Neural progenitor cell (in vitro differentiated cells): ENCODE measurements at regions not wholly inside any gene's neighbourhood (a gene's known extent, or its start where the extent isn't known, plus 50 kb on each side); places are given as distances from the start of the nearest gene placed in this dataset.
A peak's percentile ranks its signal among the peaks of the same experiment; 100 is the strongest.
"Not testable (repeated sequence)": the region's sequence is repeated elsewhere in the genome, so short reads cannot be mapped to it uniquely, and the experiment has no call there.

Experiments used
- DNase-seq: peaks from one replicate; pipeline ENCODE4 v3.0.0-alpha.2; 2016; ENCODE audit warnings: low spot score
- H2AFZ ChIP-seq: fragments of 200-600 bp; sonication (generic); replicated peaks from 2 replicates; pipeline ENCODE4 v1.6.1; 2016; ENCODE audit warnings: antibody characterized with exemption
- H3F3A ChIP-seq: fragments of 200-600 bp; sonication (generic); 2 replicates; pipeline ENCODE4 v1.6.1; 2016; ENCODE audit warnings: antibody characterized with exemption, low read depth
- H3K27ac ChIP-seq: fragments of 200-600 bp; sonication (generic); 2 replicates; pipeline ENCODE4 v1.5.1; 2016; ENCODE audit warnings: mild to moderate bottlenecking
- H3K27me3 ChIP-seq: fragments of 200-600 bp; sonication (generic); 2 replicates; pipeline ENCODE4 v1.6.1; 2016; ENCODE audit warnings: mild to moderate bottlenecking, moderate library complexity
- H3K36me3 ChIP-seq: fragments of 200-600 bp; sonication (generic); 2 replicates; pipeline ENCODE4 v1.5.1; 2016
- H3K4me1 ChIP-seq: fragments of 200-600 bp; sonication (generic); 2 replicates; pipeline ENCODE4 v1.6.1; 2016; ENCODE audit warnings: mixed run types
- H3K4me2 ChIP-seq: fragments of 200-600 bp; sonication (generic); 2 replicates; pipeline ENCODE4 v1.6.1; 2016
- H3K4me3 ChIP-seq: fragments of 200-600 bp; sonication (generic); 2 replicates; pipeline ENCODE4 v1.5.1; 2016
- H3K79me2 ChIP-seq: fragments of 200-600 bp; sonication (generic); 2 replicates; pipeline ENCODE4 v1.6.1; 2016; ENCODE audit warnings: low read depth
- H3K9ac ChIP-seq: fragments of 200-600 bp; sonication (generic); 2 replicates; pipeline ENCODE4 v1.6.1; 2016
- H3K9me3 ChIP-seq: fragments of 200-600 bp; sonication (generic); 2 replicates; pipeline ENCODE4 v1.5.1; 2016; ENCODE audit warnings: low read depth
- H4K20me1 ChIP-seq: fragments of 200-600 bp; sonication (generic); 2 replicates; pipeline ENCODE4 v1.6.1; 2016; ENCODE audit warnings: low read depth
- H3K27ac Mint-ChIP-seq: 3 replicates; pipeline ENCODE4 v1.8.0; 2021; ENCODE audit warnings: mixed read lengths
- H3K27me3 Mint-ChIP-seq: 2 replicates; pipeline ENCODE4 v1.8.0; 2022; ENCODE audit warnings: low read depth, mild to moderate bottlenecking, inconsistent platforms, moderate library complexity, mixed read lengths; ENCODE audit not compliant: insufficient read depth
- H3K36me3 Mint-ChIP-seq: 3 replicates; pipeline ENCODE4 v1.8.0; 2021; ENCODE audit warnings: mixed read lengths
- H3K4me1 Mint-ChIP-seq: 3 replicates; pipeline ENCODE4 v1.8.0; 2021; ENCODE audit warnings: mixed read lengths
- H3K4me3 Mint-ChIP-seq: 3 replicates; pipeline ENCODE4 v1.8.0; 2021; ENCODE audit warnings: mild to moderate bottlenecking, moderate library complexity, mixed read lengths
- H3K9me3 Mint-ChIP-seq: 3 replicates; pipeline ENCODE4 v1.8.0; 2020; ENCODE audit warnings: mixed read lengths
- CTCF ChIP-seq: fragments of 200-600 bp; sonication (generic); IDR thresholded peaks from 2 replicates; pipeline ENCODE4 v1.5.1; 2017; ENCODE audit warnings: antibody characterized with exemption, mild to moderate bottlenecking
- EZH2 ChIP-seq: fragments of 200-600 bp; sonication (generic); IDR thresholded peaks from 2 replicates; pipeline ENCODE4 v1.6.1; 2017; ENCODE audit warnings: antibody characterized with exemption, mild to moderate bottlenecking, moderate library complexity
- EZH2phosphoT487 ChIP-seq: fragments of 200-600 bp; sonication (generic); IDR thresholded peaks from 2 replicates; pipeline ENCODE4 v1.6.1; 2017; ENCODE audit warnings: antibody characterized with exemption

- H3K36me3 ChIP-seq, result no peaks in the 10 kb centered on the region
- Mint-ChIP-seq H3K27me3 (no peaks in the 10 kb centered on the region), H3K9me3 (peaks cover 5% of the 10 kb centered on the region), H3K4me1 (no peaks in the 10 kb centered on the region), H3K36me3 (no peaks in the 10 kb centered on the region), H3K4me3 (no peak overlapping the region), H3K27ac (no peak overlapping the region)
- no peaks in the 10 kb centered on the region for H3K27me3 ChIP-seq
- no peak overlapping the region for H2AFZ ChIP-seq
- no peak overlapping the region for H3K9ac ChIP-seq
- H3K79me2 ChIP-seq, result no peaks in the 10 kb centered on the region
- no peak for DNase-seq
- no peak overlapping the region for H3K4me3 ChIP-seq
- no peaks in the 10 kb centered on the region for H3K9me3 ChIP-seq
- H3K4me2 ChIP-seq, result no peak overlapping the region
- H3K27ac ChIP-seq, result no peak overlapping the region
- no peaks in the 10 kb centered on the region for H4K20me1 ChIP-seq
- no peak for TF ChIP-seq CTCF
- TF ChIP-seq EZH2phosphoT487, result no peak
- no peak for TF ChIP-seq EZH2
- H3F3A ChIP-seq, result no peaks in the 10 kb centered on the region
- H3K4me1 ChIP-seq, result no peaks in the 10 kb centered on the region
Observed at GRCh38 chr6:21342501-21342900, 251.1 kb upstream of the SOX4 start.

- not testable (repeated sequence) for H3K9me3 Mint-ChIP-seq, H3K4me2 ChIP-seq, H2AFZ ChIP-seq, H3K27ac ChIP-seq, H3K36me3 Mint-ChIP-seq, H3K27ac Mint-ChIP-seq, H3F3A ChIP-seq, H3K27me3 ChIP-seq, DNase-seq, H3K9ac ChIP-seq, H3K36me3 ChIP-seq, H3K4me3 ChIP-seq, H3K79me2 ChIP-seq, H3K9me3 ChIP-seq, H3K4me3 Mint-ChIP-seq, H4K20me1 ChIP-seq, H3K27me3 Mint-ChIP-seq
- peaks cover 13% of the 10 kb centered on the region for H3K4me1 ChIP-seq
- H3K4me1 Mint-ChIP-seq, result peaks cover 19% of the 10 kb centered on the region
Observed at GRCh38 chr6:21345704-21346103, 247.8 kb upstream of the SOX4 start.

DNA sequence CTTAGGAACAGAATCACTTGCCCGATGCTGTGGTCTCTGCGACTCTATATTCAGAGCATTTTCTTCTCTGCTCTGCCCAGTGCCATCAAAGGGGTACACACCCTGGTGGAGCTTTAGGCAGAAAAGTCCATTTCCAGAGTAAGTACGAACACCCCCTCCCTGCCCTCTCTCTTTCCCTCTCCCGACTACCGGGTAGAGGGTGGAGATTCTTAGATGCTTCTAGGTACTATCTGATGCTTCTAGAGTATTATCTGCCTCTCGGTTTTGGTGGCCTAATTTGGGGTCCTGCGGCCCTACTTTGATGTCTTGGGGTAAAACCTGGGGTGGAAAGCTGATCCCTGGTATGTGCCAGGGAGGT, 245.4 kb upstream of the SOX4 start:
- Histone ChIP-seq H3K4me2 (no peak overlapping the region), H3K9ac (no peak overlapping the region)

More for the DNA sequence above, 245.4 kb upstream of the SOX4 start:
- no peak for TF ChIP-seq EZH2phosphoT487
- TF ChIP-seq EZH2, result no peak
- no peak for TF ChIP-seq CTCF
- no peak overlapping the region for H3K4me3 ChIP-seq
- peaks cover 25% of the 10 kb centered on the region for H3K4me1 ChIP-seq
- peak overlapping the region; percentile 69 for H2AFZ ChIP-seq
- Mint-ChIP-seq H3K4me3 (no peak overlapping the region), H3K27me3 (peaks cover 2% of the 10 kb centered on the region), H3K36me3 (no peaks in the 10 kb centered on the region), H3K4me1 (peaks cover 26% of the 10 kb centered on the region), H3K9me3 (peaks cover 3% of the 10 kb centered on the region), H3K27ac (peak overlapping the region; percentile 11)
- H3K27ac ChIP-seq, result no peak overlapping the region
- no peaks in the 10 kb centered on the region for H3K9me3 ChIP-seq
- H3K79me2 ChIP-seq, result no peaks in the 10 kb centered on the region
- H3F3A ChIP-seq, result peaks cover 5% of the 10 kb centered on the region
- H3K27me3 ChIP-seq, result no peaks in the 10 kb centered on the region
- DNase-seq, result no peak
- H3K36me3 ChIP-seq, result no peaks in the 10 kb centered on the region
- H4K20me1 ChIP-seq, result no peaks in the 10 kb centered on the region
